ENCODE measurements at regions not wholly inside any gene's neighbourhood (a gene's known extent, or its start where the extent isn't known, plus 50 kb on each side); places are given as distances from the start of the nearest gene placed in this dataset.

DNA sequence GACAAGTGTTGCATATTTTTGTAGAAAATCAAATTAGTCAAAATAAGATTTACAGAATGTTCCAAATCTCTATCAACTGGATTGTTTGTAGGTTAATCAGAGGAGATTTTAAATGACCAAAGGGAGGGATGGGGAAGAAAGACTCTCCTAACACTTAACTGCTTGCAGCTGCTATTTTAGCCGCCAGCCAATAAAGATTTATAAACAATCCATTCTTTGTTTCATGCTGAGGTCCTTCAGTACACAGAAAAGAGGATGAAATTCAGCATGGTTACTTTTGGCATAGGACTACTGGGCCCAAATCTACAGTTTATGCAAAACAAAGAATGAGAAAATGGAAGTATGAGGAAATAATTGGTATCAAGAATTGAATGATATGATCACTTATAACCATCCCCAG is 86.4 kb upstream of the FN1 start:
- no peak overlapping the region for H3K9ac ChIP-seq (ENCODE audit: low read depth in 1 of 2, low read length in 2 of 2)
- WGBS, result 85% methylated on average over 1 of the region's 1 CpG
- H3K9me3 ChIP-seq (ENCODE audit: control insufficient read depth in 4 of 4, low read length in 3 of 4), result no peaks in the 10 kb centered on the region
- no peak overlapping the region for H3K27ac ChIP-seq (ENCODE audit: low read depth in 1 of 2, low read length in 2 of 2)
- TF ChIP-seq CTCF (IDR thresholded peaks at IDR 0.05; ENCODE audit: low read depth, low read length, missing input control), result no peak
- TF ChIP-seq RAD21 (IDR thresholded peaks at IDR 0.05), result no peak
- TF ChIP-seq, protein P1, sequence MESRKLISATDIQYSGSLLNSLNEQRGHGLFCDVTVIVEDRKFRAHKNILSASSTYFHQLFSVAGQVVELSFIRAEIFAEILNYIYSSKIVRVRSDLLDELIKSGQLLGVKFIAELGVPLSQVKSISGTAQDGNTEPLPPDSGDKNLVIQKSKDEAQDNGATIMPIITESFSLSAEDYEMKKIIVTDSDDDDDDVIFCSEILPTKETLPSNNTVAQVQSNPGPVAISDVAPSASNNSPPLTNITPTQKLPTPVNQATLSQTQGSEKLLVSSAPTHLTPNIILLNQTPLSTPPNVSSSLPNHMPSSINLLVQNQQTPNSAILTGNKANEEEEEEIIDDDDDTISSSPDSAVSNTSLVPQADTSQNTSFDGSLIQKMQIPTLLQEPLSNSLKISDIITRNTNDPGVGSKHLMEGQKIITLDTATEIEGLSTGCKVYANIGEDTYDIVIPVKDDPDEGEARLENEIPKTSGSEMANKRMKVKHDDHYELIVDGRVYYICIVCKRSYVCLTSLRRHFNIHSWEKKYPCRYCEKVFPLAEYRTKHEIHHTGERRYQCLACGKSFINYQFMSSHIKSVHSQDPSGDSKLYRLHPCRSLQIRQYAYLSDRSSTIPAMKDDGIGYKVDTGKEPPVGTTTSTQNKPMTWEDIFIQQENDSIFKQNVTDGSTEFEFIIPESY (IDR thresholded peaks at IDR 0.05), result no peak
- no peak for TF ChIP-seq SP1 (IDR thresholded peaks at IDR 0.05)
- TF ChIP-seq TAF1 (conservative IDR thresholded peaks at IDR 0.05), result no peak
- TF ChIP-seq GABPA (IDR thresholded peaks at IDR 0.05 in 1 of 2, conservative IDR thresholded peaks at IDR 0.05 in 1 of 2), result no peak
- TF ChIP-seq YY1 (IDR thresholded peaks at IDR 0.05), result no peak
- no peaks in the 10 kb centered on the region for H3K36me3 ChIP-seq (ENCODE audit: control insufficient read depth in 4 of 4, insufficient read depth in 3 of 4, low read depth in 1 of 4, low read length in 3 of 4)
- H3K4me3 ChIP-seq (ENCODE audit: low read depth in 1 of 3, low read length in 3 of 3), result no peak overlapping the region
- no peak for DNase-seq (ENCODE audit: low spot score)
- no peaks in the 10 kb centered on the region for H3K4me1 ChIP-seq (ENCODE audit: control insufficient read depth in 4 of 4, insufficient read depth in 4 of 4, low read length in 3 of 4)
- no peaks in the 10 kb centered on the region for H3K27me3 ChIP-seq (ENCODE audit: control insufficient read depth in 4 of 4, insufficient read depth in 4 of 4, low read length in 3 of 4)

DNA sequence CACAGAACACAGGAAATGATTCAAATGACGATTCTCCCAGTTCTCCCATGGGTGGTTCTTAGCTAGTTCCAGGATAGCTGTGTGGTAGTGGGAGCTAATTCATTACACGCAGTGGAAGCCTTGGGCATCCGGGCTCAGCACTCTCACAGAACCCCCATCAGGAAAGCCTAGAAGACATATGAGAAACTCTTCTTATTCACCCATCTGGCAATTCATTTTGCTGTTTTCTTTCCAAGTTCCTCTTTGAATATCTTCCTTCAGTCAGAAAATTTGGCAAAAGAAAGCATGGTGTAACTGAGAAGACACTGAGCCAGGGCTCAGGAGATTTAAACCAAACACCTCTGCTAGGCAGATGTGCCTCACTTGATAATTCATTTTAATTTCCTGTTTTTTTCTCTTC is 85.2 kb upstream of the FN1 start:
- H3K9ac ChIP-seq (ENCODE audit: low read depth in 1 of 2, low read length in 2 of 2), result no peak overlapping the region
- whole genome bisulfite sequencing, result 93% methylated on average over 3 of the region's 3 CpGs
- H3K36me3 ChIP-seq (ENCODE audit: control insufficient read depth in 4 of 4, insufficient read depth in 3 of 4, low read depth in 1 of 4, low read length in 3 of 4), result no peaks in the 10 kb centered on the region
- TF ChIP-seq EGR1 (IDR thresholded peaks at IDR 0.05; ENCODE audit: low read depth in 2 of 2) (no peak), NR2F2 (IDR thresholded peaks at IDR 0.05) (no peak), HNF4A (conservative IDR thresholded peaks at IDR 0.05) (no peak), RXRA (IDR thresholded peaks at IDR 0.05) (no peak), CTCF (IDR thresholded peaks at IDR 0.05; ENCODE audit: low read depth, low read length, missing input control) (no peak), FOXA1 (IDR thresholded peaks at IDR 0.05) (no peak), FOXA2 (IDR thresholded peaks at IDR 0.05) (no peak), HNF4G (IDR thresholded peaks at IDR 0.05) (no peak)
- H3K27ac ChIP-seq (ENCODE audit: low read depth in 1 of 2, low read length in 2 of 2), result no peak overlapping the region
- H3K27me3 ChIP-seq (ENCODE audit: control insufficient read depth in 4 of 4, insufficient read depth in 4 of 4, low read length in 3 of 4), result no peaks in the 10 kb centered on the region
- no peaks in the 10 kb centered on the region for H3K4me1 ChIP-seq (ENCODE audit: control insufficient read depth in 4 of 4, insufficient read depth in 4 of 4, low read length in 3 of 4)
- H3K9me3 ChIP-seq (ENCODE audit: control insufficient read depth in 4 of 4, low read length in 3 of 4), result no peaks in the 10 kb centered on the region
- DNase-seq (ENCODE audit: low spot score), result no peak
- no peak overlapping the region for H3K4me3 ChIP-seq (ENCODE audit: low read depth in 1 of 3, low read length in 3 of 3)

GRCh38 chr2:215517391-215517790 is 81.5 kb upstream of the FN1 start:
- no peak overlapping the region for H3K4me3 ChIP-seq (ENCODE audit: low read depth in 1 of 3, low read length in 3 of 3)
- H3K4me1 ChIP-seq (ENCODE audit: control insufficient read depth in 4 of 4, insufficient read depth in 4 of 4, low read length in 3 of 4), result peaks cover 0 to 2% (median under 1%) of the 10 kb centered on the region in 4 donors
- no peaks in the 10 kb centered on the region for H3K36me3 ChIP-seq (ENCODE audit: control insufficient read depth in 4 of 4, insufficient read depth in 3 of 4, low read depth in 1 of 4, low read length in 3 of 4)
- H3K9ac ChIP-seq (ENCODE audit: low read depth in 1 of 2, low read length in 2 of 2), result no peak overlapping the region
- WGBS, result 95% methylated on average over 2 of the region's 2 CpGs
- TF ChIP-seq, protein P2, sequence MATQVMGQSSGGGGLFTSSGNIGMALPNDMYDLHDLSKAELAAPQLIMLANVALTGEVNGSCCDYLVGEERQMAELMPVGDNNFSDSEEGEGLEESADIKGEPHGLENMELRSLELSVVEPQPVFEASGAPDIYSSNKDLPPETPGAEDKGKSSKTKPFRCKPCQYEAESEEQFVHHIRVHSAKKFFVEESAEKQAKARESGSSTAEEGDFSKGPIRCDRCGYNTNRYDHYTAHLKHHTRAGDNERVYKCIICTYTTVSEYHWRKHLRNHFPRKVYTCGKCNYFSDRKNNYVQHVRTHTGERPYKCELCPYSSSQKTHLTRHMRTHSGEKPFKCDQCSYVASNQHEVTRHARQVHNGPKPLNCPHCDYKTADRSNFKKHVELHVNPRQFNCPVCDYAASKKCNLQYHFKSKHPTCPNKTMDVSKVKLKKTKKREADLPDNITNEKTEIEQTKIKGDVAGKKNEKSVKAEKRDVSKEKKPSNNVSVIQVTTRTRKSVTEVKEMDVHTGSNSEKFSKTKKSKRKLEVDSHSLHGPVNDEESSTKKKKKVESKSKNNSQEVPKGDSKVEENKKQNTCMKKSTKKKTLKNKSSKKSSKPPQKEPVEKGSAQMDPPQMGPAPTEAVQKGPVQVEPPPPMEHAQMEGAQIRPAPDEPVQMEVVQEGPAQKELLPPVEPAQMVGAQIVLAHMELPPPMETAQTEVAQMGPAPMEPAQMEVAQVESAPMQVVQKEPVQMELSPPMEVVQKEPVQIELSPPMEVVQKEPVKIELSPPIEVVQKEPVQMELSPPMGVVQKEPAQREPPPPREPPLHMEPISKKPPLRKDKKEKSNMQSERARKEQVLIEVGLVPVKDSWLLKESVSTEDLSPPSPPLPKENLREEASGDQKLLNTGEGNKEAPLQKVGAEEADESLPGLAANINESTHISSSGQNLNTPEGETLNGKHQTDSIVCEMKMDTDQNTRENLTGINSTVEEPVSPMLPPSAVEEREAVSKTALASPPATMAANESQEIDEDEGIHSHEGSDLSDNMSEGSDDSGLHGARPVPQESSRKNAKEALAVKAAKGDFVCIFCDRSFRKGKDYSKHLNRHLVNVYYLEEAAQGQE (IDR thresholded peaks at IDR 0.05), result no peak
- TF ChIP-seq, protein P1 (IDR thresholded peaks at IDR 0.05), result no peak
- no peak for TF ChIP-seq RAD21 (IDR thresholded peaks at IDR 0.05)
- no peak for TF ChIP-seq JUND (IDR thresholded peaks at IDR 0.05)
- TF ChIP-seq GABPA (IDR thresholded peaks at IDR 0.05 in 1 of 2, conservative IDR thresholded peaks at IDR 0.05 in 1 of 2), result no peak
- no peak overlapping the region for H3K27ac ChIP-seq (ENCODE audit: low read depth in 1 of 2, low read length in 2 of 2)
- no peaks in the 10 kb centered on the region for H3K9me3 ChIP-seq (ENCODE audit: control insufficient read depth in 4 of 4, low read length in 3 of 4)
- DNase-seq (ENCODE audit: low spot score), result no peak
- no peaks in the 10 kb centered on the region for H3K27me3 ChIP-seq (ENCODE audit: control insufficient read depth in 4 of 4, insufficient read depth in 4 of 4, low read length in 3 of 4)

All from liver (tissue), 8 donors.